H54 (cell line): ENCODE measurements at regions not wholly inside any gene's neighbourhood (a gene's known extent, or its start where the extent isn't known, plus 50 kb on each side); places are given as distances from the start of the nearest gene placed in this dataset.

Experiments
- DNase-seq: peaks from one replicate; pipeline ENCODE4 v3.0.0; 2011; ENCODE audit warnings: low spot score, mixed read lengths; ENCODE audit not compliant: insufficient read length
- FAIRE-seq: peaks from 3 replicates; lab custom pipeline; 2011; peaks lifted over from hg19 to GRCh38; lab: Jason Lieb, UNC
- POLR2A ChIP-seq: IDR thresholded peaks from 2 replicates; pipeline ENCODE4 v1.6.1; 2011; ENCODE audit warnings: low read depth, mild to moderate bottlenecking, low read length

GRCh38 chr12:132429946-132430643 lies 59.9 kb upstream of the FBRSL1 start:
- DNase-seq (peak; percentile 77), FAIRE-seq (no peak)
- TF ChIP-seq POLR2A: no peak

DNA sequence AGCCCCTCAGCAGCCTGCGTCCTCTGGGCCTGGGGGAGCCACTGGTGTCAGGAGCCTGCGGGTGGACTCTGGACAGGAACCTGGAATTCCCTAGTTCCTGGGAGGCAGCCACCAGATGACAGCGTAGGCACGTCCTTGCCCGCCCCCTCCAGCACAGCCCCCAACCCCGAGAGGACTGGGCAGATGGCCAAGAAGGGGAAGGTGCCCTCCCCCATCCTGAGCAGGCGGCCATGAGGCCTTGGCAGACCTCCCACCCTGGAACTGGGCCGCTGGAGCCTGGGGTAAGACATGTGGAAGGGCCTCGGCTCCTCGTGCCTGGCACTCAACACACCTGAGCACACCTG lies 60.4 kb upstream of the FBRSL1 start:
- DNase-seq (peak; percentile 54), FAIRE-seq (no peak)
- TF ChIP-seq POLR2A: no peak

DNA sequence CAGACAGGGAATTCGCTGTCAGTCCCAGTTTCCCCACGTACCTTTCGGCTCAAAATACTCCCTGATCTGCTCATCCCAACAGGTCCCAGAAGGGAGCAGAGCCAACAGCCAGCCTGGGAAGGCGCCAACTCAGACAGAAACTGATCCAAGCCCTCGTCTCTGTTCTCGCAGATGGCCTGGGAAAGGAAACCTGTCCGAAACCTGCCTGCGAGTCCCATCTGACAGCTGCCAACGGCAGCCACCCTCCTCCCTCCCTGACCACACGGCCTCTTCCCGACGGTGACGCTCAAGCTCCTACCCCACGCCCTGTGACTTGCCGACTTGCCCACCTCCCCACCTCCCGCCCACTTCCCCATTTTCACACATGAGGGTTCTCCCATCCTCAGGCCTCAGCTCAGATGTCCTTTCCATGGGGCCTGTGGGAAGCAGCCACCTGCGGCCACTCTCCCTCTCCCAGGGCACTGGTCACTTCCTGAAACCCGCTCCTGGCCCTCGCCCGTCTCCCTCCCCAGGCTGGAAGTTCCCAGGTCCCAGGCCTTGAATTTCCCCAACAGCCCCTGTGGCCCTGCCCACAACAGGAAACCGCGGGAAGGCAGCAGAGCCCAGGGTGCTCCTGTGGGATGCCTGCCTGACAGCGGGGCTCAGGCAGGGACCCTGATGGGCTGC lies 60.9 kb upstream of the FBRSL1 start:
- no peak for TF ChIP-seq POLR2A
- DNase-seq: peak; percentile 51
- no peak for FAIRE-seq

- no peak for TF ChIP-seq POLR2A
- FAIRE-seq (no peak), DNase-seq (no peak)
Observed at GRCh38 chr12:132427999-132428935, 61.7 kb upstream of the FBRSL1 start.

DNA sequence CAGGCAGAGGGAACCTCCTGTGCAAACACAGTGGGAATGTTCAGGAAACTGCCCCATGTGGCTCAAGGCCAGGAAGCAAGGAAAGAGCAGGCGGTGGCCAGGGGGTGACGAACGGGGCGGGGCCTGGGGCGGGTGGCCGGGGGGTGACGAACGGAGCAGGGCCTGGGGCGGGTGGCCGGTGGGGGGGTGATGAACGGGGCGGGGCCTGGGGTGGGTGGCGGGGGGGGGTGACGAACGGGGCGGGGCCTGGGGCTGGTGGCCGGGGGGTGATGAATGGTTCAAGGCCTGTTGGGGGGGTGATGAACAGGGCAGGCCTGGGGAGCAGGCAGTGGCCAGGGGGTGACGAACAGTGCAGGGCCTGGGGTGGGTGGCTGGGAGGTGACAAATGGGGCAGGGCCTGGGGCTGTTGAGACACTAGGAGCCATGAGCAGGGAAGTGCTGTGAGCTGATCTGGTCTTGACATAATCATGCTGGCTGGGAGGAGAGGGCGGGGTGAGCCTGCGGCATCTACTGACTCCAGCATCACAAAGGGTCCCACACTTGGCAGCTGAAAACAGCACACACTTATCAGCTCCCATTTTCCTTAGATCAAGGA lies 62.7 kb upstream of the FBRSL1 start:
- TF ChIP-seq POLR2A: no peak

DNA sequence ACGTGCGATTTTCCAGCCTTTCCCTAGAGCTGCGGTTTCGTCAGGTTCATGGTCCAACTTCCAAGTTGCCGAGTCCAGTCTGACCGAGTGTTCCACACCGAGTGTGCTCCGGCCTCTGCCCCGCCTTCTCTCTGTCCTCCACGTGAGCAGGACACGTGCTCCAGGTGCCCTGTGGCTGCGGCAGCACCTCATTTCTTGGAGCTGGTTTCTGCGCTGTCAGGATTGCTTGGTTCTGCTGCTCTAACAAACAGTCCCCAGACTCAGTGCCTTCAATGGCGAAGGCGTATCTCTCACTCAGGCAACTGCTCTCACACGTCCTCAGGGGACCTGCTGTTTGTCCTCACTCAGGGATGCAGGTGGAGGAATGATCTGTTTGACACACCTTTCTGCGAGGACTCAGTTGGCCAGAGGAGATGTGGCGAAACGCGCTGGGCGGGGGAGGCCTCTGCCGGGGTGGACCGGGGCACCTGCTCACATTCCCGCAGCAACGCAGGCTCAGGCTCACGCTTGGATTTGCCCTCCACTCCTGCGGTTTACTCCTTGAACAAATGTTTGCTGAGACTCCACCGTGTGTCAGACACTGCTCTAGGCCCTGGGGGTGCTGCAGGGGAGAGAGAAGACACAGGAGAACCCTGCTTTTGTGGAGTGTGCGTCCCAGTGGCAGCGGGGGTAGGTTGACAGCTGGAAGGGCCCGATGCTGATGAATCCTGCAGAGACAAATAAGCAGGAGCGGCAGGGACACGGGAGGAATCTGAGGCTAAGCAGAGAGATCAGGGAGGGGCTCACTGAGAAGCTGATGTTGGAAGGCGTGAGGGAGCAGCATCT lies 63.4 kb upstream of the FBRSL1 start:
- DNase-seq (no peak), FAIRE-seq (no peak)
- TF ChIP-seq POLR2A: no peak

More for the DNA sequence above, 62.7 kb upstream of the FBRSL1 start:
- FAIRE-seq (no peak), DNase-seq (no peak)

GRCh38 chr12:132424811-132425210 lies 65.1 kb upstream of the FBRSL1 start:
- no peak for FAIRE-seq
- no peak for TF ChIP-seq POLR2A
- no peak for DNase-seq

GRCh38 chr12:132423820-132424645 lies 65.9 kb upstream of the FBRSL1 start:
- no peak for FAIRE-seq
- TF ChIP-seq POLR2A: no peak
- DNase-seq: no peak

- DNase-seq (no peak), FAIRE-seq (no peak)
- TF ChIP-seq POLR2A: no peak
Observed at GRCh38 chr12:132423251-132423819, 66.6 kb upstream of the FBRSL1 start.

GRCh38 chr12:132422381-132423043 lies 67.4 kb upstream of the FBRSL1 start:
- no peak for FAIRE-seq
- DNase-seq: no peak
- TF ChIP-seq POLR2A: no peak

DNA sequence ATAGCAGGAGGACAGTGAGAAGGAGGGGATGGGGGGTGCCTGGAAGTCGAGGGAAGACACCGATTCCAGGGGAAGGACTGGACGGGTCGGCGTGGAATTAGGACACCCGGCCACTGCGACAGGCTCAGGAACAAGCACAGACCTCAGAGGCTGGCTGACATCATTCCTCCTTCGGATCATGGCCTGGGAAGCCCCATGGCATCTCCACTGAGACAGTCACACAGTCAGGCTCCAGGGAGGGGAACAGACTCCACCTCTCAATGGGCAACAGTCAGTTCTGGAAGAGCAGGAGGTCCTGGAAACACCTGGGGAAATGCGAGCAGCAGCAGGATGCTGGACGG lies 67.9 kb upstream of the FBRSL1 start:
- TF ChIP-seq POLR2A: no peak
- no peak for FAIRE-seq
- DNase-seq: no peak
